Activated CD4-positive, alpha-beta T cell treated with anti-CD3 and anti-CD28 coated beads, Interleukin-2, amount 50 U/mL, for 24 hours (primary cell): ENCODE measurements at regions not wholly inside any gene's neighbourhood (a gene's known extent, or its start where the extent isn't known, plus 50 kb on each side); places are given as distances from the start of the nearest gene placed in this dataset.

Source experiments
- DNase-seq, 2 donors: peaks; one replicate each; pipeline ENCODE4 v3.0.0-alpha.2; 2020; ENCODE audit warnings: low read depth in 1 of 2, low spot score in 1 of 2

- no peak for DNase-seq
Observed at GRCh38 chr14:42676636-42677035, 1070.0 kb downstream of the LRFN5 start.

DNA sequence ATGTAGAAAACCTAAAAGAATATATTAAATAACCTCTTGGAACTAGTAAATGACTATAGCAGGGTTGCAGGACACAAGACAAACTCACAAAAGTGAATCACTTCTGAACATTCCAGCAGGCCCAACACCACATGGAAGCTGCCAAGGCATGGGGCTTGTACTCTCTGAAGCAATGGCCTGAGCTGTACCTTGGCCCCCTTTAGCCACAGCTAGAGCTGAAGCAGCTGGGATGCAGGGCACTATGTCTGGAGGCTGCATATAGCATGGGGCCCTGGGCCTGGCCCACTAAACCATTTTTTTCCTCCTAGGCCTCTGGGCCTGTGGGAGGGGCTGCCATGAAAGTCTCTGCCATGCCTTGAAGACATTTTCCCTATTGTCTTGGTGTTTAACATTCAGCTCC lies 1067.3 kb downstream of the LRFN5 start:
- no peak for DNase-seq

DNA sequence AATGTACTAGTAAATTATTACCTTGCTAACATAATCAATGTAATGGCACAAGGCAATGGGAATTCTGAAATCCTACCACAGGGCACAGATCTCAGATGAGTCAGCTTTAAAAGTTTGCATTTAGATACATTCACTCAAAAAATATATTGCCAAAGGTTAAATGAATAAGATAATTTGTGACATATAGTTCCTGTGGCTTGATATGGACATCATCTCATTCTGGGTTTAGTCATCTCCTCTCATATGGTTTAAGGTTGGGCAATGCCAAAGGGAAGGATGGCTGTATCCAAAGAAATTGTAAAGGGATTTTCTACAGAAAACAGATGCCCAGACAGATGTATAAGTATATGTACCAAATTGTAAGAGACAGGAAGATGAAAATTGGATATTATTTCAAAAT lies 1065.0 kb downstream of the LRFN5 start:
- DNase-seq, result no peak

DNA sequence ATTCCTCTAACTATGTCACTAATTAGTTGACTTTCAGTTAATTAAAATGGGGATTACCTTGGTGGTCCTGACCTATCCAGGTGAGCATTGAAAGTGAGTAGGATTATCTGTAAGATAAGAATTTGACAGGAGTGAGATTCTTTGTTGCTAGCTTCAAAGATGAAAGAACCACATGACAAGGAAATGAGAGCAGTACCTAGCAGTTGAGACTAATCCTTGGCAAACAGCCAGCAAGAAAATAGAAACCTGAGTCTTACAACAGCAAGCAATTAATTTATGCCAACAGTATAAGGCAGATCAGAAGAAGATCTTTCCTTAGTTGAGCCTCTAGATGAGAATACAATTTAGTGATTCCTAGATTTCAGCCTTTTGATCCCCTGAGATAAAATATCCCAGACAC lies 1058.4 kb downstream of the LRFN5 start:
- no peak for DNase-seq

- no peak for DNase-seq
Observed at GRCh38 chr14:42664190-42664589, 1057.5 kb downstream of the LRFN5 start.

DNA sequence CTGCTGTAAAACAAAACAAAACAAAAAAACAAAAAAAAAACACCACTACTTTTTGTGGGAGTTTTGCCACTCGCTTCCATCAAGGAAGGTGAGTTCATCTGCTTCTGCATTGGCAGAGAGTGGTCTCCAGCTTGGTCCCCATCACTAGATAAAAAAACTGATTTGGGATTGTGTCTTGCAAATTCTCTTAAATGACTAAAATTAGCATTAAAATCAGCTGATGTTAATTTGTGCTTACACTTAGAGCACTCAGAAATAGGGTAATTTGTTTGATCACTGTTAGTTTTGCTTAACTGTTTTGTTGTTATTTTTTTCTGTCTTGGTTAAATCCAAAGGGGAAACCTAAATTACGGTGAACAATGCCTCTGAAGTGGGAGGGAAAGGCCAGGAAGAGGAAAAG lies 1048.0 kb downstream of the LRFN5 start:
- DNase-seq, result no peak

GRCh38 chr14:42642787-42643186 lies 1036.1 kb downstream of the LRFN5 start:
- DNase-seq, result no peak

- no peak for DNase-seq
Observed at GRCh38 chr14:42633504-42634095, 1026.9 kb downstream of the LRFN5 start.

- DNase-seq, result no peak
Observed at GRCh38 chr14:42629553-42629952, 1022.9 kb downstream of the LRFN5 start.

DNA sequence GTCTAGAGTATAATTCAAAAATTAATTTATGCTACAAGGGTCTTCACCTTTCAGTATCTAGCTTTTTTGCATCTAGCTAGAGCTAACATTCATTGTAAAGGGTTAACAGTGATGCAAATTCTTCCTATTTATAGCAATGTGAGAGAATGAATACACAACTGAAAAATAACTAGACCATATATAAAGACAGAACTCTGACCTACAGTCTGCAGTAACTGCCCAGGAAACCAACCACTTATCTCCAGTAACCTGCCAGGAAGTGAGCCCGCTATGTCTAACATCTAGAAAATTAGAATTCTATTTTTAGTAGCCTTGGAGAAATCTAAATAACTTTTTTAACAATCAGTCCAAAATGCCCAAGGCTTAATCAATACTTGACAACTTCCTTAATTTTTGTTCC lies 1021.9 kb downstream of the LRFN5 start:
- DNase-seq, result no peak

GRCh38 chr14:42626986-42627385 lies 1020.3 kb downstream of the LRFN5 start:
- no peak for DNase-seq

GRCh38 chr14:42624980-42625761 lies 1018.5 kb downstream of the LRFN5 start:
- no peak for DNase-seq

DNA sequence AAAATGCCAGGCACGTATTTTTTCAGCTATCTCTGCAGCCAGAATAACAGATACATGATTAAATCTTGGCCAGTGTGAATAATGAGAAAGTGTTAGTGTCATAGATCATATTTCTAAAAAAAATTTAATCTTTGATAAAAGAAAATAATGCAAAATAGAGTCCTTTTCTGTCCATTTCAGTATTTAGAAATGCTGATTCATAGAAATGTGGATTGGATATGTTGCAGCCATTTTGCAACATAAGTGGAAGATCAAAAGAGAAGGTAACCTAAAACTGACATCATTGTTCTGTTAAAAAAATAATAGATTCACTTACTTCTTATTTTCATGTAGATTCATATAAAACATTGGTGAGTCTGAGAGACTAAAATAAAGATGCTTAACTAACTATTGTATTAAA lies 1010.3 kb downstream of the LRFN5 start:
- DNase-seq, result no peak

GRCh38 chr14:42606839-42607238 lies 1000.2 kb downstream of the LRFN5 start:
- no peak for DNase-seq

- DNase-seq, result no peak
Observed at GRCh38 chr14:42602336-42602845, 995.7 kb downstream of the LRFN5 start.

- no peak for DNase-seq
Observed at GRCh38 chr14:42572032-42572431, 965.4 kb downstream of the LRFN5 start.

DNA sequence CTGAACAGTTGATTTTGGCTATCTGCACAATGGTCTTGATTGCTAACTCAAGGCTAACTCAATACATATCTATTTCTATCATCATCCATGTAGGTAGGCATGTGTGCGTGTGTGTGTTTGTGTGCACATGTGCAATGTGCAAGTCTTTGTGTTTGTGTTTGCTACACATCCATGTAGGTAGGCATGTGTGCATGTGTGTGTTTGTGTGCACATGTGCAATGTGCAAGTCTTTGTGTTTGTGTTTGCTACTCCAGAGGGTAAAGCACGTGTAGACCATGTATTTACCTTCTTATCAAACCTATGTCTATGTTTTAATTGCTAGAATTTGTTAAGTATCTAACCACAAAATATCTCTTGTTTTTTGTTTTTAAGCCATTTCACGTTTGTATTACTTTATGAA lies 962.6 kb downstream of the LRFN5 start:
- DNase-seq, result no peak

DNA sequence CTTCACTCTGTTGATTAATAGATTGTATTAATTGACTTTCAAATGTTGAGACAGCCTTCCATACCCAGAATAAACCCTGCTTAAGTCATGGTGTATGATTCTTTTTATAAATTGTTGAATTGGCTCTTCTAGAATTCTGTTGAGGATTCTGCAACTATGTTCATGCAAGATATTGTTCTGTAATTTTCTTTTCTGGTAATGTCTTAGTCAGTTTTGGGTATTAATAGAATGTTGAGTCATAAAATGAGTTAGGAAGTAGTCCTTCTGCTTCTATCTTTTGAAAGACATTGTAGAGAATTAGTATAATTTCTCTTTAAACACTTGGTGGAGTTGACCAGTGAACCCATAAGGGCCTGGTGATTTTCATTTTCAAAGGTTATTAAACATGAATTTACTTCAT lies 958.9 kb downstream of the LRFN5 start:
- DNase-seq, result no peak

DNA sequence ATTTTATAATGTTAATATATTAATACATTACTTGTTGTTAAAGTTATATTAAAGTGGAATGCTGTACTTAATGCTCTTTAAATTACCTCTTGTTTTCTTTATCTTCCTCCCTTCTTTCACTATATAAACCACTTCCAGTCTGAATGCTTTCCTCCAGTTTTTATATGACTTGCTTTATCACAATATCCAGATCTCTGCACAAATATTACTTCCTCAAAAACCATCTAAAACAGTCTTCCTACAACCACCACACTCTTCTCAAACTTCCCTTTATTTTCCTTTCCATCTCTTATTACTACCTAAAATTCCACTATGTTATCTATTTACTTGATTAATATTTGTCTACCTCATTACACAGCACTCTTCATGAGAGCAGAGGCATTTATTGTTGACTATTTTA lies 956.6 kb downstream of the LRFN5 start:
- DNase-seq, result no peak

GRCh38 chr14:42556551-42556950 lies 949.9 kb downstream of the LRFN5 start:
- no peak for DNase-seq

- no peak for DNase-seq
Observed at GRCh38 chr14:42555365-42555764, 948.7 kb downstream of the LRFN5 start.

DNA sequence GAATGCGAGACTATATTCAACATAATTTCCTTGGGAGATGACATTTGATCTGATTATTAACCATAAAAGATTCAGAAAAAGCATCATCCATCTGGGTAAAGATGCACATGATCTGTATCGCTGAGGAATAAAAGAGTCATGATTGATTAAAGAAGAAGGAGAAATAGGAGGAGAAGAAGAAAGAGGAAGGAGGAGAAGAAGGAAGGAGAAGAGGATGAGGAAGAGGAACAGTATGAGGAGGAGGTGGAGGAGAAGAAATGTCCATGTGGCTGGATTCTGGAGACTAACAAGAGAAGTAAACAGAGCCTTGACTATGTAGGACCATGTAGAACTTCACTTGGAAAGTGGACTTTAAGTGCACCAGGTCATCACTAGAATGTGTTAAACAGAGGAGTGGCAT lies 947.4 kb downstream of the LRFN5 start:
- no peak for DNase-seq

- DNase-seq, result no peak
Observed at GRCh38 chr14:42550310-42550709, 943.6 kb downstream of the LRFN5 start.
